GM18907 (cell line): ENCODE measurements at regions not wholly inside any gene's neighbourhood (a gene's known extent, or its start where the extent isn't known, plus 50 kb on each side); places are given as distances from the start of the nearest gene placed in this dataset.
"Not testable (repeated sequence)": the region's sequence is repeated elsewhere in the genome, so short reads cannot be mapped to it uniquely, and the experiment has no call there.

Experiments
- ATAC-seq: cut with Tn5 transposase; IDR thresholded peaks from one replicate; pipeline ENCODE4 v1.9.1; 2021; ENCODE audit warnings: mild to moderate bottlenecking, moderate library complexity; ENCODE audit not compliant: unreplicated experiment

DNA sequence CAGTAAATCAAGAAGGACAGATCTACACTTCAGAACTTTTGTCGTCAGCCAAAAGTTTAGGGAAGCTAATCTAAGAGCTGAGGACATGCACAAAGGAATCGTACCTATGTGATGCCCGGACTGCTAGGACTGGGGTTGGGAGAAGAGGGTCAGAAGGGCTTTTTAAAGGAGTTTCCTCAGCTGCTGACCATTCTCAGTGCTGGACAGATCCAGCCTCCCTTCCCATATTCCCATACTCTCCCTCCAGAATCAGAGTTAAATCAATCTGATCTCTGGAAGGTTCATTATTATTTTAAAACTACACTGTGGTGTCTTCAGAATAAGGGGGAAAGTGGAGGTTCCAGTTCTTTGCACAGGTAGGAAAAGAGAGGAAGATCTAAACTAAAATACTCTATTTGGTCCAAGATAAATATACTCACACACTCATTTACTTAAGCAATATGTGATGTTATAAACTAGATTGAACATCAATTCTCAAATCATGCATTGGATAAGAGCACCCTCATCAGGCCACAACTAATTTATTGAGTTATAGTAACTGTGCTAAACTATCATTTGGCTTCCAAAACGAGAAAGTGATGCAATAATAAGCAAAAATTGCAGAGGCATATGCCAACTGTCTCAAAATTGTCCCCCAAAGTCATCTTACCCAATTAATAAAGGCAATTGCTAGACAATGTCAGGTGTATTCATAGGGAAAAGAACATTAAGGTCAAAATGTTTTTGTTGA, 124.7 kb downstream of the HNRNPD start:
- ATAC-seq: no peak

DNA sequence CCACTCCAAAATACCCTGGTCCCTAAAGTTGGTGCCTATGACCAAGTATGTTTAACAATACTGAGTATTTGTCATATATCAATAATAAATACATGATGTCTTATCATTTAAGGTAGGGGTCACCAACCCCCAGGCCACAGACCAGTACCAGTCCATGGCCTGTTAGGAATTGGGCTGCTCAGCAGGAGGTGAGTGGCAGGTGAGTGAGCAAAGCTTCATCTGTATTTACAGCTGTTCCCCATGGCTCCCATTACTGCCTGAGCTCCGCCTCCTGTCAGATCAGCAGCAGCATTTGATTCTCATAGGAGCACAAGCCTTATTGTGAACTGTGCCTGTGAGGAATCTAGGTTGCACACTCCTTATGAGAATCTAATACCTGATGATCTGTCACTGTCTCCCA, 126.2 kb downstream of the HNRNPD start:
- no peak for ATAC-seq

- ATAC-seq: no peak
Measured at GRCh38 chr4:82247171-82247570, 126.6 kb downstream of the HNRNPD start.

DNA sequence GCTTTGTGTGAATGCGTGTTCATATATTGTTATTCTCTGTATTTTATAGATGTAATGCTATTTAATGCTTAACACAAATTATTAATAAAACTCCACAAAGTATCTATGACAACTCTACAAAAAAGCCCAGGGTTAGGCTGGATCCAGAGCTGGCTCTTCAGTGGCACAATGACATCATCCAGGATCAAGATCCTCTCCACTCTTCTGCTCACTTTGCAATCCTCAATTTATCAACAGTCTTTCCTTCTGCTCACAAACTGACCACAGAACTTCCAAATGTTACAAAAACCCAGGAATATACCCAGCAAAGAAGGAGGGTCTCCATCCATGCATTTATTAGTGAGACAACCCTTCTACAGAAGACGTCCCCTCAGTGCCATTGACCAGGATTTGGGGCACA, 132.3 kb downstream of the HNRNPD start:
- no peak for ATAC-seq

GRCh38 chr4:82240410-82240809, 133.4 kb downstream of the HNRNPD start:
- ATAC-seq: no peak

- not testable (repeated sequence) for ATAC-seq
Measured at GRCh38 chr4:82237142-82237541, 136.6 kb downstream of the HNRNPD start.

DNA sequence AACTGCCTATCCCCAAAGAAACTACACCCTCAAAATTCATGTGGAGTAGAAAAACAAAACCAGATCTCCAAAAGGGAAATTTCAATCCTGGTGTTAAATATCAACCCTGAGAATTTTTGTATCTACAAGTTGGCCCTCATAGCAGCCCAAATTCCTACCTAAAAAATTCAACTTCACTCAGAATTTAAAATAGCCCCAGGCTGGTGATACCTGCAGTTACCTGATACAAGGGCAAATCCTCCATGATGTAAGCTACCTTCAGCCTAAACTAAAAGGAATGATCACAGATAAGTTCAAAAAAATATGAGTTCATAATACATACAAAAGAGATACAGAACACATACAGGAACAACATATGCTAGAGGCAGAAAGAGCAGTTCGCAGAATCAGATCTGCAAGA, 138.4 kb downstream of the HNRNPD start:
- ATAC-seq: no peak

- ATAC-seq: no peak
Measured at GRCh38 chr4:82232891-82233290, 140.9 kb downstream of the HNRNPD start.

GRCh38 chr4:82231806-82232205, 142.0 kb downstream of the HNRNPD start:
- no peak for ATAC-seq

- ATAC-seq: no peak
Measured at GRCh38 chr4:82230306-82230705, 143.5 kb downstream of the HNRNPD start.

- ATAC-seq: no peak
Measured at GRCh38 chr4:82225030-82225429, 148.8 kb downstream of the HNRNPD start.

GRCh38 chr4:82223715-82224114, 150.1 kb downstream of the HNRNPD start:
- no peak for ATAC-seq

DNA sequence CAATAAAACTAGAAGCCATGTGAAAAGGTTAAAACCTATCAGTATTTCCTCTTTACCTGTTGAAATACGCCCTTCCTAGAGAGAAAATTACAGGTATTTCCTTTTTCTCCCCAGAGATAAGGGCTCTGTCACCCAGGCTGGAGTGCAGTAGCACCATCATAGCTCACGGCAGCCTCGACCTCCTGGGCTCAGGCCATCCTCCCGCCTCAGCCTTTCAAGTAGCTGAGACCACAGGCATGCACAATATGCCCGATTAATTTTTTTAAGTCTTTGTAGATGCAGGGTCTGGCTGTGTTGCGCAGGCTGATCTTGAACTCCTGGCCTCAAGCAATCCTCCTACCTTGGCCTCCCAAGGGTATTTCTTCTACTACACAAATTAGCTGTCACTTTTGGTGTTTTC, 154.4 kb downstream of the HNRNPD start:
- ATAC-seq: no peak

DNA sequence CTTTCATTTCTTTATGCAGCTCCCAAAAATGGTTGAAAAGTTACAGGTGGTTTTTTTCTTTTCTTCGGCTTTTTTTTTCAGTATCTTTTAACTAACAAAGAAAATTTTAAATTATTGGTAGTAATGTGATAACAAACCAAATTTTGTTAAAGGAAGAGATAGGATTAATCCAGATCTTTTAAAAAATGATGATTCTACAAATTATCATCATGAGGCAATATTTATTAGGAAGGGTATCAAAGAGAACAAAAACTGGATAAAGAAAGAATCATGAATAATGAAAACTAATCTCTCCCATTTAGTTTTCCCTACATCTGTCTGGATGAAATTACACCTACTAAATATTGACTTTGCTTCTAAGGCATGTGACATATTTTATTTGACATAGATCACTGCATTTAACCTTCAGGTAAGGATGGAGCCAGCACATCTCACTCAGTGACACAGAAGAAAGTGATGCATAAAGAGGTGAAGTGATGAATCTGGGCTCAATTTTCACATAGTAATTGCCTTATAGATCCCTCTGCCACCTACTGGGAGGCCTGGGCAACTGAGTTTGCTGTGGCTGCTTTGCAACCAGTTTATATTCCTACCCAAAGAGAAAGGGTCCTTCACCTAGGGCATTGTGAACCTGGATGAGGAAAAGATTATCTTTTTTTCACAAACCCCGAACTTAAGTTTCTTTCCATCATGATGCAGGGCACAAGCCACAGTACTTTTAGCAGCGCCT, 155.6 kb downstream of the HNRNPD start:
- no peak for ATAC-seq

DNA sequence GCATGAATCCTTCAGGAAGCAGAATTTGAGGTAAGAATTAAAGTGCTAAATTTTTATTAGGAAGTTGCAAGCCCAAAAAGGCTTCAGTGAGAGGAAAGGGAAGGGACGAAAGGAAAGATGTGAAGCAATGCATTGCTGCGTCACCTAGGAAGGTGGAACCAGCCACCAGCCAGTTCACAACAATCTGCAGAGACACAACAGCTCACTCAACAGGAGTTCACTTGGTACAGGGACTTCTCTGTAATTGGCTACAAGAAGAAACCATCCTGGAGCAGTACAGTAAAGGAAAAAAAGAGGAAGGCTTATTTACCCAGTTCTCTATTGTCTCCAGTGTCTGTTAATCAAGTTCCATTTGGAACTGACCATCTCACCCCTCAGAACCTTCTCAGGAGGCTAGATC, 157.6 kb downstream of the HNRNPD start:
- ATAC-seq: no peak

DNA sequence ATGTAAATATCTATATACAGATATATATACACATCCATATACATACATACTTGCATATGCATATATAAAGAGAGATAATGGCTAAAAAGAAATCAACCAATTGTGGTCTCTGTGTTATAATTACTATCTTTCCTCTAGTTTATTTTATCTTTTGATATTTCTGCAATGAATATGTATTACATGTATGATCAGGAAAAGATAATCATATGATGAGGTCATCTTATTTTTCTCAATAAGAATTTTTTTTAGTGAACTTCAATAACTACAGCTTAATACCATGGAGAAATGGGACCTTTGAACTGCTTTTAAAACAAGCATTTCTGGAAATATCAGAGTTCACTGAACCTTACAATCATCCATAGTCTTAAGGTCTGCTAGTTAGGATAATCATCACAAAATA, 158.0 kb downstream of the HNRNPD start:
- ATAC-seq: no peak

GRCh38 chr4:82215039-82215438, 158.8 kb downstream of the HNRNPD start:
- no peak for ATAC-seq

DNA sequence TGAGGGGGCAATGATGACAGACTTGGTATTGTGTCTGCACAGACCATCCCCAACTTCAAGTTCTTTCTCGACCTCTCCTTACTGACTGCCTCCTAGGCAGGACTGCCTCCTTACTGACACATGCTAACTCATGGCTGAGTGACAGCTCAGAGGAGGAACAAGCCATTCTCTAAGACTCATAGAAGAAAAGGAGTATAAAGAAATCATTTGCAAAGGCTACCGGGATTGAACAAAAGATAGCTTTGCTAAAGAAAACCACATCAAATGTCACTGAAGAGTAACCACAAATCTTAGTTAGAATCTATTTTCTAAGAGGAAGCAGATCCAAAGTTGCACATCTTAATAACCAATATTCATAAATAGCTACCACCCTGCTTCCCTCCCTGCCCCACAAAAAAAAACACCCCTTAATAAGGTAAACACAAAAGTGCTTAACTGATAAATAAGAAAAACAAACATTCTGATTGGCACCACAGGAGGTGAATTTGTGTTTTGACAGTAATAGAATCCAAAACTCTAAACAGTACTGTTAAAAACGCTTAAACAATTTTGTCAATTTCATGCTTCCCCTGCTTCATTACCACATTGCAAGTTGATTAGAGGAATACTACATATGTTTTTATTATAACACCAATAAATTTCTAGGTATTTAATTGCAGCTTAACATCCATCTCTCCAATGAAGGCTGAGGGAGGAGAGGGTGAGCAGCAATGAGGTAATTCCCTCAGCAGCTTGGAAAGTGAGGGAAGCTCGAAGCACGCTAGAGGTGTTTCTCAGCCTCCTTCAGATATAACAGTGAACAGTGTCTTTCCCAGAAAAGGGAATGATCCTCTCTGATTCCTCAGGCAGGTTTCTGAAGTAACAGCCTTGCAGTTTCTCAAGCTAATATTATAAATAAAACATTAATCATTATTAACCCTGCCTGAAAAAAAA, 160.0 kb downstream of the HNRNPD start:
- ATAC-seq: no peak

DNA sequence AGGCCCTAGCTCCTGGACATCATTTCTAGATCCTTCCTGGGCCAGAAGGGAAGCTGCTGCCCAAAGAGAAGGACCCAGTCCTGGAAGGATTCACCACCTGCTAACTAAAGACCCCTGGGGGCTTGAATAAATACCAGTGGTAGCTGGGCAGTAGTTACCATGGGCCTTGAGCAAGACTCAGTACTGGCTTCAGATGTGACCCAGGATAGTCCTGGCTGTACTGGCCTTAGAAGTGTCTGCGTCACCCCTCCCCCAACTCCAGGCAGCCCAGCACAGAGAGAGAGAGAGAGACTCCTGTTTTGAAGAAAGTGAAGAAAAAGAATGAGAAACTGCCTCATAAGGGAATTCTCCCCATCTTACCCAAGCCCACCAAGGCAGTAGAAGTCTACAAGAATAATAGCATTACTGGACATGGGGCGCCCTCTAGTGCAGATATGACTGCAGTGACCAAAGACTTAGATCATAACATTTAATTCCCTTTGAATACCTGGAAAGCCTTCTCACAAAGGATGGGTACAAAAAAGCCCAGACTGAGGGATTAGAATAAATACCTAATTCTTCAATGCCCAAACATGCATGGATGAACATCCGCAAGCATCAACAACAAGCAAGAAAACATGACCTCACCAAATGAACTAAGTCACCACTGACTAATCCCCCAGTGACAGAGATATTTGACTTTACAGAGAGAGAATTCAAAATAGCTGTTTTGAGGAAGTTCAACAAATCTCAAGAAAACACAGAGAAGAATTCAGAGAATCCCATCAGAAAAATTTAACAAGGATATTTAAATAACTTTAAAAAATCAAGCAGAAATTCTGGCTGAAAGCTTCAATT, 171.8 kb downstream of the HNRNPD start:
- peak; percentile 76 for ATAC-seq

- ATAC-seq: no peak
Measured at GRCh38 chr4:82201303-82201702, 172.5 kb downstream of the HNRNPD start.

- ATAC-seq: no peak
Measured at GRCh38 chr4:82200046-82200445, 173.7 kb downstream of the HNRNPD start.
